SK-N-SH (cell line): ENCODE measurements at regions not wholly inside any gene's neighbourhood (a gene's known extent, or its start where the extent isn't known, plus 50 kb on each side); places are given as distances from the start of the nearest gene placed in this dataset.

ENCODE experiments used
- CTCF ChIA-PET: fragments of 300-600, 350-600 bp; formaldehyde crosslinking; extraction: SDS; loops from one replicate; lab custom pipeline; 2021; lab: Yijun Ruan, JAX
- POLR2A ChIA-PET: fragments of 350-600 bp; sonication (Branson Sonifier 250); formaldehyde crosslinking; extraction: SDS; loops from one replicate; lab custom pipeline; 2020; ENCODE audit warnings: antibody characterized with exemption, inconsistent platforms; lab: Yijun Ruan, JAX
- DNase-seq: peaks from one replicate; pipeline ENCODE4 v3.0.0; 2012
- H2AFZ ChIP-seq: fragments of 200-600 bp; sonication (generic); 2 replicates; pipeline ENCODE4 v1.8.1; 2016; ENCODE audit warnings: antibody characterized with exemption, mild to moderate bottlenecking, low read depth
- H3F3A ChIP-seq: fragments of 200-600 bp; sonication (generic); replicated peaks from 2 replicates; pipeline ENCODE3; 2016; ENCODE audit warnings: antibody characterized with exemption, mild to moderate bottlenecking; ENCODE audit not compliant: insufficient read depth
- H3K27ac ChIP-seq, 2 experiments: fragments of 200-500 bp in 1 of 2; fragments of 200-600 bp in 1 of 2; sonication (Bioruptor generic) in 1 of 2; sonication (generic), shearing (Covaris generic) in 1 of 2; 2 replicates each; pipeline versions ENCODE4 v1.5.1 to v1.6.1; 2014 to 2016; ENCODE audit warnings: low read depth in 2 of 2, inconsistent platforms in 1 of 2, low read length in 1 of 2, mild to moderate bottlenecking in 1 of 2, mixed read lengths in 1 of 2
- H3K27me3 ChIP-seq: fragments of 200-600 bp; sonication (generic), shearing (Covaris generic); 2 replicates; pipeline ENCODE4 v1.6.1; 2016; ENCODE audit warnings: mixed run types; ENCODE audit not compliant: insufficient read depth
- H3K36me3 ChIP-seq, 2 experiments: fragments of 200-500 bp in 1 of 2; fragments of 200-600 bp in 1 of 2; sonication (Bioruptor generic) in 1 of 2; sonication (generic) in 1 of 2; replicated peaks in 1 of 2; 2 replicates each; pipeline versions ENCODE3 to v1.5.1; 2014 to 2016; ENCODE audit warnings: low read length in 1 of 2, mild to moderate bottlenecking in 1 of 2; ENCODE audit not compliant: insufficient read depth in 2 of 2, control insufficient read depth in 1 of 2
- H3K4me1 ChIP-seq, 2 experiments: fragments of 200-500 bp in 1 of 2; fragments of 200-600 bp in 1 of 2; sonication (Bioruptor generic) in 1 of 2; sonication (generic), shearing (Covaris generic) in 1 of 2; 2 replicates each; pipeline versions ENCODE4 v1.5.1 to v1.6.1; 2014 to 2016; ENCODE audit warnings: low read depth in 1 of 2, low read length in 1 of 2, mixed run types in 1 of 2; ENCODE audit not compliant: insufficient read depth in 2 of 2, control insufficient read depth in 1 of 2
- H3K4me2 ChIP-seq: fragments of 200-600 bp; sonication (generic), shearing (Covaris generic); 2 replicates; pipeline ENCODE4 v1.6.1; 2017; ENCODE audit warnings: mixed run types
- H3K4me3 ChIP-seq, 2 experiments: fragments of 200-500 bp in 1 of 2; fragments of 200-600 bp in 1 of 2; sonication (Bioruptor generic) in 1 of 2; sonication (generic), shearing (Covaris generic) in 1 of 2; 2 replicates each; pipeline versions ENCODE4 v1.5.1 to v1.8.1; 2014 to 2016; ENCODE audit warnings: low read depth in 2 of 2, inconsistent platforms in 1 of 2, low read length in 1 of 2, mild to moderate bottlenecking in 1 of 2, mixed read lengths in 1 of 2, moderate library complexity in 1 of 2
- H3K79me2 ChIP-seq: fragments of 200-600 bp; sonication (generic); 2 replicates; pipeline ENCODE4 v1.8.1; 2017; ENCODE audit warnings: mild to moderate bottlenecking; ENCODE audit not compliant: insufficient read depth
- H3K9ac ChIP-seq: fragments of 200-600 bp; sonication (generic); 2 replicates; pipeline ENCODE4 v1.6.1; 2017; ENCODE audit warnings: mixed run types
- H3K9me2 ChIP-seq: fragments of 200-600 bp; sonication (generic); 2 replicates; pipeline ENCODE4 v1.6.1; 2017; ENCODE audit warnings: mixed run types
- H3K9me3 ChIP-seq: fragments of 200-600 bp; sonication (generic); 2 replicates; pipeline ENCODE4 v1.6.1; 2017; ENCODE audit warnings: mixed run types, mild to moderate bottlenecking, moderate library complexity
- H4K20me1 ChIP-seq: fragments of 200-600 bp; sonication (generic); 2 replicates; pipeline ENCODE4 v1.6.1; 2017; ENCODE audit warnings: mild to moderate bottlenecking, mixed run types; ENCODE audit not compliant: insufficient read depth
- CHD2 ChIP-seq: fragments of 150-350 bp; IDR thresholded peaks from 2 replicates; pipeline ENCODE4 v1.6.1; 2018; ENCODE audit warnings: low read length; ENCODE audit not compliant: partially characterized antibody
- EZH2phosphoT487 ChIP-seq: fragments of 200-600 bp; sonication (generic); IDR thresholded peaks from 2 replicates; pipeline ENCODE4 v1.6.1; 2017; ENCODE audit warnings: low read depth, mixed run types, mild to moderate bottlenecking, antibody characterized with exemption, moderate library complexity, borderline replicate concordance
- FOXJ3 ChIP-seq: sonication (generic); formaldehyde crosslinking; IDR thresholded peaks from 2 replicates; pipeline ENCODE4 v1.5.1; 2020; ENCODE audit warnings: mild to moderate bottlenecking, missing genetic modification reagents
- FOXM1 ChIP-seq: IDR thresholded peaks from 2 replicates; pipeline ENCODE4 v1.4.0; 2012; ENCODE audit warnings: low read depth, mild to moderate bottlenecking
- GABPA ChIP-seq: IDR thresholded peaks from 2 replicates; pipeline ENCODE4 v1.4.0; 2012; ENCODE audit warnings: low read depth, mild to moderate bottlenecking
- GATA2 ChIP-seq: sonication (generic); formaldehyde crosslinking; IDR thresholded peaks from 2 replicates; pipeline ENCODE4 v1.5.0; 2020; ENCODE audit warnings: mild to moderate bottlenecking, missing genetic modification reagents
- JUND ChIP-seq: IDR thresholded peaks from 2 replicates; pipeline ENCODE4 v1.4.0; 2012
- MXI1 ChIP-seq: IDR thresholded peaks from 2 replicates; pipeline ENCODE4 v1.6.1; 2012; ENCODE audit warnings: mild to moderate bottlenecking, low read depth, low read length, improper control_type of control experiment
- NFIC ChIP-seq: IDR thresholded peaks from 2 replicates; pipeline ENCODE4 v1.4.0; 2012; ENCODE audit warnings: borderline replicate concordance
- POLR2AphosphoS5 ChIP-seq: IDR thresholded peaks from 2 replicates; pipeline ENCODE4 v1.6.1; 2012; ENCODE audit warnings: low read depth, low read length
- RCOR1 ChIP-seq: fragments of 150-350 bp; IDR thresholded peaks from 2 replicates; pipeline ENCODE4 v1.6.1; 2017; ENCODE audit warnings: antibody characterized with exemption, low read length
- RFX5 ChIP-seq: IDR thresholded peaks from 2 replicates; pipeline ENCODE4 v1.6.1; 2012; ENCODE audit warnings: mild to moderate bottlenecking, improper control_type of control experiment, low read length
- TAF1 ChIP-seq: IDR thresholded peaks from 2 replicates; pipeline ENCODE4 v1.6.1; 2012; ENCODE audit warnings: low read depth, mild to moderate bottlenecking, low read length, moderate library complexity, borderline replicate concordance
- TCF12 ChIP-seq: IDR thresholded peaks from 2 replicates; pipeline ENCODE4 v1.4.0; 2012
- WGBS: methylation state at CpG from one replicate; pipeline ENCODE4 v1.1.6; 2017; ENCODE audit warnings: low lambda C conversion rate; 5-methylcytosine and 5-hydroxymethylcytosine counted together
- TF ChIP-seq, protein P1 (sequence below): IDR thresholded peaks from 2 replicates; pipeline ENCODE4; 2012
- TF ChIP-seq, protein P2 (sequence below): IDR thresholded peaks from 2 replicates; pipeline ENCODE4 v1.4.0; 2012; ENCODE audit warnings: low read depth, borderline replicate concordance
- TF ChIP-seq, protein P3 (sequence below): fragments of 150-350 bp; IDR thresholded peaks from 2 replicates; pipeline ENCODE4 v1.6.1; 2016; ENCODE audit warnings: mild to moderate bottlenecking, low read depth, low read length
- TF ChIP-seq, protein P4 (sequence below): IDR thresholded peaks from 2 replicates; pipeline ENCODE4 v1.4.0; 2012; ENCODE audit warnings: low read depth
- TF ChIP-seq, protein P5 (sequence below): fragments of 200-600 bp; sonication (generic); IDR thresholded peaks from 2 replicates; pipeline ENCODE4 v1.6.1; 2017; ENCODE audit warnings: antibody characterized with exemption, mild to moderate bottlenecking, moderate library complexity
- TF ChIP-seq, protein P6 (sequence below): fragments of 150-350 bp; IDR thresholded peaks from 2 replicates; pipeline ENCODE4 v1.6.1; 2017; ENCODE audit warnings: antibody characterized with exemption, low read length, low read depth, borderline replicate concordance

DNA sequence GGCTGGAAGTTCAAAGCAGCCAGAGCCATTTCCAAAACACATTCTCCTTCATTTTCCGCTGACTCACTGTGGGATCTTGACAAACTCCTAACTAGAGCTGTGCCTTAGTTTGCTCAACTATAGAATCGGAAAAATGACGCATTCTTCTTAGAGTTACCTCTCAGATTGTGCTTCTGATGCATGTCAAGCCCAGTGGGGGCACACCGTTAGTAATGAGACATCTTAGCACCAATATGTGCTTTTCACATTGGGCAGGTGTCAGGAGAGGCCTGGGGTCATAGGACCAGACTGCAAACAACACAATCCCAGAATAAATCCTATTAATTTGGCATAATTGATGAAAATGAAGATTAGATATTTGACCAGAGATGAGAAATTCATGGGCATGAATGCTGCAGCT is 71.3 kb upstream of the UBE3A start:
- H3K79me2 ChIP-seq = no peaks in the 10 kb centered on the region
- H3K4me3 ChIP-seq = no peak overlapping the region
- H3K27ac ChIP-seq = no peak overlapping the region
- no peak overlapping the region for H3K9ac ChIP-seq
- no peak for DNase-seq
- 47% methylated on average over 4 of the region's 4 CpGs for WGBS
- H2AFZ ChIP-seq = no peak overlapping the region
- H3K36me3 ChIP-seq = no peaks in the 10 kb centered on the region
- no peaks in the 10 kb centered on the region for H3K4me1 ChIP-seq
- TF ChIP-seq, protein P1, sequence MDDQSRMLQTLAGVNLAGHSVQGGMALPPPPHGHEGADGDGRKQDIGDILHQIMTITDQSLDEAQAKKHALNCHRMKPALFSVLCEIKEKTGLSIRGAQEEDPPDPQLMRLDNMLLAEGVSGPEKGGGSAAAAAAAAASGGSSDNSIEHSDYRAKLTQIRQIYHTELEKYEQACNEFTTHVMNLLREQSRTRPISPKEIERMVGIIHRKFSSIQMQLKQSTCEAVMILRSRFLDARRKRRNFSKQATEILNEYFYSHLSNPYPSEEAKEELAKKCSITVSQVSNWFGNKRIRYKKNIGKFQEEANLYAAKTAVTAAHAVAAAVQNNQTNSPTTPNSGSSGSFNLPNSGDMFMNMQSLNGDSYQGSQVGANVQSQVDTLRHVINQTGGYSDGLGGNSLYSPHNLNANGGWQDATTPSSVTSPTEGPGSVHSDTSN = no peak
- TF ChIP-seq RCOR1 (no peak), GABPA (no peak), GATA2 (CRISPR knock-in tag) (no peak), JUND (no peak), RFX5 (no peak), CHD2 (no peak), MXI1 (no peak)
- TF ChIP-seq, protein P2, sequence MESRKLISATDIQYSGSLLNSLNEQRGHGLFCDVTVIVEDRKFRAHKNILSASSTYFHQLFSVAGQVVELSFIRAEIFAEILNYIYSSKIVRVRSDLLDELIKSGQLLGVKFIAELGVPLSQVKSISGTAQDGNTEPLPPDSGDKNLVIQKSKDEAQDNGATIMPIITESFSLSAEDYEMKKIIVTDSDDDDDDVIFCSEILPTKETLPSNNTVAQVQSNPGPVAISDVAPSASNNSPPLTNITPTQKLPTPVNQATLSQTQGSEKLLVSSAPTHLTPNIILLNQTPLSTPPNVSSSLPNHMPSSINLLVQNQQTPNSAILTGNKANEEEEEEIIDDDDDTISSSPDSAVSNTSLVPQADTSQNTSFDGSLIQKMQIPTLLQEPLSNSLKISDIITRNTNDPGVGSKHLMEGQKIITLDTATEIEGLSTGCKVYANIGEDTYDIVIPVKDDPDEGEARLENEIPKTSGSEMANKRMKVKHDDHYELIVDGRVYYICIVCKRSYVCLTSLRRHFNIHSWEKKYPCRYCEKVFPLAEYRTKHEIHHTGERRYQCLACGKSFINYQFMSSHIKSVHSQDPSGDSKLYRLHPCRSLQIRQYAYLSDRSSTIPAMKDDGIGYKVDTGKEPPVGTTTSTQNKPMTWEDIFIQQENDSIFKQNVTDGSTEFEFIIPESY = no peak
- TF ChIP-seq, protein P3, sequence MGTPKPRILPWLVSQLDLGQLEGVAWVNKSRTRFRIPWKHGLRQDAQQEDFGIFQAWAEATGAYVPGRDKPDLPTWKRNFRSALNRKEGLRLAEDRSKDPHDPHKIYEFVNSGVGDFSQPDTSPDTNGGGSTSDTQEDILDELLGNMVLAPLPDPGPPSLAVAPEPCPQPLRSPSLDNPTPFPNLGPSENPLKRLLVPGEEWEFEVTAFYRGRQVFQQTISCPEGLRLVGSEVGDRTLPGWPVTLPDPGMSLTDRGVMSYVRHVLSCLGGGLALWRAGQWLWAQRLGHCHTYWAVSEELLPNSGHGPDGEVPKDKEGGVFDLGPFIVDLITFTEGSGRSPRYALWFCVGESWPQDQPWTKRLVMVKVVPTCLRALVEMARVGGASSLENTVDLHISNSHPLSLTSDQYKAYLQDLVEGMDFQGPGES = no peak
- TF ChIP-seq, all 33 proteins: peak for 0
- Histone ChIP-seq H3K27me3 (no peaks in the 10 kb centered on the region), H3K4me2 (no peak overlapping the region), H4K20me1 (no peaks in the 10 kb centered on the region), H3K9me2 (no peaks in the 10 kb centered on the region), H3K9me3 (no peaks in the 10 kb centered on the region), H3F3A (no peaks in the 10 kb centered on the region)
- ChIA-PET POLR2A (no interaction called here), CTCF (interaction anchor here (0.5 to 7.9 kb wide), 6 partner anchors 10 to 1355 kb away, joined by 3 to 67 read pairs (median 6); no protein-coding TSS in a partner anchor)

DNA sequence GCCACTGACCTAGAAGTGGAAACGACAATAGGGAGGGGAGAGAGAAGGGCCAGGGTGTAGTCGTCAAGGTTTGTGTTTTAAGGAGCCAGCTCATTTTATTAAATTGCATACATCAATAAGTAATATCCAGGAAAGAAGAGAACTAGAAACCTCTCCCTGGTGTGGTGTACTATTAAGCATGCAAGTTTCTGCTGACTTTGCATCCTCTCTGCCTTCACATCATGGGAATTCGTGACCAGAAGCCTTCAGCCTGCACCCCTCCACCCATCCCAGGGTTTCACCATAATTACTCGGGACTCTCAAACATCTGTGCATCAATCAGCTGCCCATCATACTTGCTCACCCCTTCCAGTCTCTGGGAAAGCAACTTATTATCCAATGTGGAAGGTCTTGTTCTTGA is 70.9 kb upstream of the UBE3A start:
- no peaks in the 10 kb centered on the region for H3K9me2 ChIP-seq
- no peaks in the 10 kb centered on the region for H4K20me1 ChIP-seq
- H3K36me3 ChIP-seq = no peaks in the 10 kb centered on the region
- H3K79me2 ChIP-seq = no peaks in the 10 kb centered on the region
- no peaks in the 10 kb centered on the region; a peak in 1 of 4 replicates for H3K4me1 ChIP-seq
- ChIA-PET CTCF (interaction anchor here (0.5 to 7.9 kb wide), 9 partner anchors 10 to 1355 kb away, joined by 3 to 67 read pairs (median 6); no protein-coding TSS in a partner anchor), POLR2A (no interaction called here)
- no peaks in the 10 kb centered on the region for H3K27me3 ChIP-seq
- H3K4me3 ChIP-seq = no peak overlapping the region
- WGBS = 32% methylated on average over 4 of the region's 4 CpGs
- H3K27ac ChIP-seq = no peak overlapping the region
- no peaks in the 10 kb centered on the region for H3F3A ChIP-seq
- H2AFZ ChIP-seq = no peak overlapping the region
- no peak for DNase-seq
- no peaks in the 10 kb centered on the region for H3K9me3 ChIP-seq
- H3K9ac ChIP-seq = no peak overlapping the region
- H3K4me2 ChIP-seq = no peak overlapping the region
- no peak for TF ChIP-seq GATA2 (CRISPR knock-in tag)
- no peak for TF ChIP-seq NFIC
- TF ChIP-seq TCF12 = no peak
- TF ChIP-seq FOXJ3 (CRISPR knock-in tag) = no peak
- no peak for TF ChIP-seq FOXM1
- no peak for TF ChIP-seq RCOR1
- no peak for TF ChIP-seq EZH2phosphoT487
- TF ChIP-seq, protein P4, sequence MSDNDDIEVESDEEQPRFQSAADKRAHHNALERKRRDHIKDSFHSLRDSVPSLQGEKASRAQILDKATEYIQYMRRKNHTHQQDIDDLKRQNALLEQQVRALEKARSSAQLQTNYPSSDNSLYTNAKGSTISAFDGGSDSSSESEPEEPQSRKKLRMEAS = no peak
- TF ChIP-seq, protein P5, sequence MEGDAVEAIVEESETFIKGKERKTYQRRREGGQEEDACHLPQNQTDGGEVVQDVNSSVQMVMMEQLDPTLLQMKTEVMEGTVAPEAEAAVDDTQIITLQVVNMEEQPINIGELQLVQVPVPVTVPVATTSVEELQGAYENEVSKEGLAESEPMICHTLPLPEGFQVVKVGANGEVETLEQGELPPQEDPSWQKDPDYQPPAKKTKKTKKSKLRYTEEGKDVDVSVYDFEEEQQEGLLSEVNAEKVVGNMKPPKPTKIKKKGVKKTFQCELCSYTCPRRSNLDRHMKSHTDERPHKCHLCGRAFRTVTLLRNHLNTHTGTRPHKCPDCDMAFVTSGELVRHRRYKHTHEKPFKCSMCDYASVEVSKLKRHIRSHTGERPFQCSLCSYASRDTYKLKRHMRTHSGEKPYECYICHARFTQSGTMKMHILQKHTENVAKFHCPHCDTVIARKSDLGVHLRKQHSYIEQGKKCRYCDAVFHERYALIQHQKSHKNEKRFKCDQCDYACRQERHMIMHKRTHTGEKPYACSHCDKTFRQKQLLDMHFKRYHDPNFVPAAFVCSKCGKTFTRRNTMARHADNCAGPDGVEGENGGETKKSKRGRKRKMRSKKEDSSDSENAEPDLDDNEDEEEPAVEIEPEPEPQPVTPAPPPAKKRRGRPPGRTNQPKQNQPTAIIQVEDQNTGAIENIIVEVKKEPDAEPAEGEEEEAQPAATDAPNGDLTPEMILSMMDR = no peak
- no peak for TF ChIP-seq POLR2AphosphoS5
- TF ChIP-seq, protein P6, sequence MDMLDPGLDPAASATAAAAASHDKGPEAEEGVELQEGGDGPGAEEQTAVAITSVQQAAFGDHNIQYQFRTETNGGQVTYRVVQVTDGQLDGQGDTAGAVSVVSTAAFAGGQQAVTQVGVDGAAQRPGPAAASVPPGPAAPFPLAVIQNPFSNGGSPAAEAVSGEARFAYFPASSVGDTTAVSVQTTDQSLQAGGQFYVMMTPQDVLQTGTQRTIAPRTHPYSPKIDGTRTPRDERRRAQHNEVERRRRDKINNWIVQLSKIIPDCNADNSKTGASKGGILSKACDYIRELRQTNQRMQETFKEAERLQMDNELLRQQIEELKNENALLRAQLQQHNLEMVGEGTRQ = no peak
- TF ChIP-seq MXI1 = no peak
- no peak for TF ChIP-seq CHD2
- no peak for TF ChIP-seq TAF1
- no peak for TF ChIP-seq JUND
- no peak for TF ChIP-seq GABPA
- TF ChIP-seq, all 33 proteins: peak for 0
